HEK293 (cell line): ENCODE measurements at regions not wholly inside any gene's neighbourhood (a gene's known extent, or its start where the extent isn't known, plus 50 kb on each side); places are given as distances from the start of the nearest gene placed in this dataset.
"Not testable (repeated sequence)": the region's sequence is repeated elsewhere in the genome, so short reads cannot be mapped to it uniquely, and the experiment has no call there.

Source experiments
- CTCF ChIA-PET: fragments of 350-600 bp; formaldehyde crosslinking; extraction: SDS; loops from one replicate; lab custom pipeline; 2021; ENCODE audit warnings: antibody characterized with exemption; lab: Yijun Ruan, JAX
- POLR2A ChIA-PET: fragments of 300-600 bp; formaldehyde crosslinking; extraction: SDS; loops from one replicate; lab custom pipeline; 2020; ENCODE audit warnings: antibody characterized with exemption, inconsistent platforms; lab: Yijun Ruan, JAX
- H3K27ac ChIP-seq: fragments of 200-500 bp; sonication (Bioruptor generic); 2 replicates; pipeline ENCODE4 v1.5.1; 2014; ENCODE audit warnings: low read depth, low read length, control low read depth, inconsistent platforms; ENCODE audit errors: extremely low read depth
- H3K36me3 ChIP-seq, 2 experiments: fragments of 200-500 bp in 1 of 2; sonication (Bioruptor generic) in 1 of 2; 1 replicate in 1 of 2; 2 replicates in 1 of 2; pipeline ENCODE4 v1.5.1; 2014 to 2017; ENCODE audit warnings: inconsistent platforms in 2 of 2, low read length in 2 of 2; ENCODE audit not compliant: control insufficient read depth in 2 of 2, insufficient read depth in 1 of 2
- H3K4me1 ChIP-seq: fragments of 200-500 bp; sonication (Bioruptor generic); 2 replicates; pipeline ENCODE4 v1.5.1; 2014; ENCODE audit warnings: mild to moderate bottlenecking, low read length, inconsistent platforms; ENCODE audit not compliant: control insufficient read depth, insufficient read depth
- H3K4me3 ChIP-seq: 2 replicates; pipeline ENCODE4 v1.5.1; 2011; ENCODE audit warnings: low read depth, mild to moderate bottlenecking, control low read depth, low read length, moderate library complexity
- H3K9me3 ChIP-seq: fragments of 200-500 bp; sonication (Bioruptor generic); 2 replicates; pipeline ENCODE4 v1.5.1; 2014; ENCODE audit warnings: low read depth, low read length, inconsistent platforms; ENCODE audit not compliant: control insufficient read depth, insufficient read depth
- GLIS1 ChIP-seq: fragments of 450-650 bp; formaldehyde crosslinking; IDR thresholded peaks from 2 replicates; pipeline ENCODE4 v1.5.1; 2016; ENCODE audit warnings: missing biosample characterization, missing genetic modification characterization
- HOXD13 ChIP-seq: sonication (generic); formaldehyde crosslinking; IDR thresholded peaks from 2 replicates; pipeline ENCODE4 v1.8.0; 2022; ENCODE audit warnings: missing genetic modification reagents, borderline replicate concordance
- IKZF3 ChIP-seq: fragments of 450-650 bp; IDR thresholded peaks from 2 replicates; pipeline ENCODE4 v1.5.0; 2018; ENCODE audit warnings: missing biosample characterization, mild to moderate bottlenecking, missing genetic modification characterization, moderate library complexity
- KLF7 ChIP-seq: fragments of 450-650 bp; formaldehyde crosslinking; IDR thresholded peaks from 2 replicates; pipeline ENCODE4 v1.5.1; 2016; ENCODE audit warnings: missing biosample characterization, missing genetic modification characterization, borderline replicate concordance
- KLF8 ChIP-seq: fragments of 450-650 bp; formaldehyde crosslinking; IDR thresholded peaks from 2 replicates; pipeline ENCODE4 v1.5.1; 2016; ENCODE audit warnings: missing biosample characterization, missing genetic modification characterization
- OVOL3 ChIP-seq: fragments of 450-650 bp; formaldehyde crosslinking; IDR thresholded peaks from 2 replicates; pipeline ENCODE4 v1.5.1; 2016; ENCODE audit warnings: missing biosample characterization, missing genetic modification characterization
- ZBTB17 ChIP-seq: fragments of 450-650 bp; formaldehyde crosslinking; IDR thresholded peaks from 2 replicates; pipeline ENCODE4 v1.5.1; 2016; ENCODE audit warnings: missing biosample characterization, missing genetic modification characterization
- ZBTB20 ChIP-seq: fragments of 450-650 bp; formaldehyde crosslinking; IDR thresholded peaks from 2 replicates; pipeline ENCODE4 v1.5.1; 2016; ENCODE audit warnings: missing biosample characterization, missing genetic modification characterization
- ZBTB7A ChIP-seq: fragments of 450-650 bp; formaldehyde crosslinking; IDR thresholded peaks from 2 replicates; pipeline ENCODE4 v1.5.1; 2016; ENCODE audit warnings: low read depth, missing biosample characterization, missing genetic modification characterization
- ZFP41 ChIP-seq: fragments of 450-650 bp; formaldehyde crosslinking; IDR thresholded peaks from 2 replicates; pipeline ENCODE4 v1.5.1; 2016; ENCODE audit warnings: missing biosample characterization, missing genetic modification characterization, borderline replicate concordance
- ZNF10 ChIP-seq: fragments of 450-650 bp; formaldehyde crosslinking; IDR thresholded peaks from 2 replicates; pipeline ENCODE4 v1.5.1; 2017; ENCODE audit warnings: missing biosample characterization, missing genetic modification characterization
- ZNF138 ChIP-seq: fragments of 450-650 bp; formaldehyde crosslinking; IDR thresholded peaks from 2 replicates; pipeline ENCODE4 v1.5.1; 2016; ENCODE audit warnings: missing biosample characterization, missing genetic modification characterization, borderline replicate concordance
- ZNF221 ChIP-seq: fragments of 450-650 bp; formaldehyde crosslinking; IDR thresholded peaks from 2 replicates; pipeline ENCODE4 v1.5.1; 2017; ENCODE audit warnings: missing biosample characterization, missing genetic modification characterization, borderline replicate concordance
- ZNF239 ChIP-seq: fragments of 450-650 bp; formaldehyde crosslinking; IDR thresholded peaks from 2 replicates; pipeline ENCODE4 v1.5.1; 2016; ENCODE audit warnings: missing biosample characterization, missing genetic modification characterization
- ZNF266 ChIP-seq: fragments of 450-650 bp; formaldehyde crosslinking; IDR thresholded peaks from 2 replicates; pipeline ENCODE4 v1.5.1; 2016; ENCODE audit warnings: missing biosample characterization, missing genetic modification characterization, low read depth
- ZNF350 ChIP-seq: fragments of 450-650 bp; formaldehyde crosslinking; IDR thresholded peaks from 2 replicates; pipeline ENCODE4 v1.5.0; 2017; ENCODE audit warnings: missing biosample characterization, mild to moderate bottlenecking, missing genetic modification characterization
- ZNF449 ChIP-seq: fragments of 450-650 bp; formaldehyde crosslinking; IDR thresholded peaks from 2 replicates; pipeline ENCODE4 v1.5.1; 2017; ENCODE audit warnings: missing biosample characterization, mild to moderate bottlenecking, missing genetic modification characterization, moderate library complexity
- ZNF501 ChIP-seq: fragments of 450-650 bp; formaldehyde crosslinking; IDR thresholded peaks from 2 replicates; pipeline ENCODE4 v1.5.1; 2016; ENCODE audit warnings: missing biosample characterization, missing genetic modification characterization
- ZNF514 ChIP-seq: fragments of 450-650 bp; formaldehyde crosslinking; IDR thresholded peaks from 2 replicates; pipeline ENCODE4 v1.5.1; 2016; ENCODE audit warnings: missing biosample characterization, missing genetic modification characterization
- ZNF544 ChIP-seq: fragments of 450-650 bp; formaldehyde crosslinking; IDR thresholded peaks from 2 replicates; pipeline ENCODE4 v1.5.0; 2017; ENCODE audit warnings: missing biosample characterization, missing genetic modification characterization
- ZNF560 ChIP-seq: fragments of 450-650 bp; formaldehyde crosslinking; IDR thresholded peaks from 2 replicates; pipeline ENCODE4 v1.5.1; 2017; ENCODE audit warnings: missing biosample characterization, missing genetic modification characterization, borderline replicate concordance
- ZNF596 ChIP-seq: fragments of 450-650 bp; IDR thresholded peaks from 2 replicates; pipeline ENCODE4 v1.5.0; 2018; ENCODE audit warnings: missing biosample characterization, mild to moderate bottlenecking, missing genetic modification characterization, moderate library complexity
- ZNF629 ChIP-seq: fragments of 450-650 bp; formaldehyde crosslinking; IDR thresholded peaks from 2 replicates; pipeline ENCODE4 v1.5.1; 2017; ENCODE audit warnings: missing biosample characterization, missing genetic modification characterization
- ZNF645 ChIP-seq: fragments of 450-650 bp; formaldehyde crosslinking; IDR thresholded peaks from 2 replicates; pipeline ENCODE4; 2016; ENCODE audit warnings: missing biosample characterization, missing genetic modification characterization
- ZNF692 ChIP-seq: fragments of 450-650 bp; formaldehyde crosslinking; IDR thresholded peaks from 2 replicates; pipeline ENCODE4 v1.5.1; 2016; ENCODE audit warnings: missing biosample characterization, missing genetic modification characterization
- ZSCAN23 ChIP-seq: fragments of 450-650 bp; formaldehyde crosslinking; IDR thresholded peaks from 2 replicates; pipeline ENCODE4 v1.5.1; 2016; ENCODE audit warnings: missing biosample characterization, missing genetic modification characterization
- ZSCAN5A ChIP-seq: fragments of 450-650 bp; formaldehyde crosslinking; IDR thresholded peaks from 2 replicates; pipeline ENCODE4 v1.5.1; 2016; ENCODE audit warnings: missing biosample characterization, missing genetic modification characterization
- TF ChIP-seq, protein P1 (sequence below): fragments of 450-650 bp; formaldehyde crosslinking; IDR thresholded peaks from 2 replicates; pipeline ENCODE4 v1.5.1; 2016; ENCODE audit warnings: missing biosample characterization, missing genetic modification characterization

DNA sequence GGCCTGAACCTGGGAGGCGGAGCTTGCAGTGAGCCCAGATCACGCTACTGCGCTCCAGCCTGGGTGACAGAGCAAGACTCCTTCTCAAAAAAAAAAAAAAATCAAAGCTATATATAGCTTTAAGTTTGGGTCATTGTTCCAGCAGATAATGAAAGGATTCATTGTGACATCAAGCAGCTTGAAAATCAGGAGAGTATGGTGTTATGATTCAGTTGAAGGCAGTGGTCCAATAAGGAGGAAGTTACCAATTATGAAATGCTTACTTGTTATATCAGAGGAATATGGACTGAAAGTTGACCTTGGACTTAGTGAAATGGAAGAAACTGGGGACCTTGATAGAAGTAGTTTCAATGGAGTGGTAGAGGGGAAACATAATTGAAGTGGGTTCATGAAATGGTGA, 140.4 kb upstream of the MAD2L1 start (continued):
- TF ChIP-seq ZNF596 (tag by site-specific recombination) = no peak
- no peak for TF ChIP-seq ZNF10 (tag by site-specific recombination)
- TF ChIP-seq ZBTB7A (tag by site-specific recombination) = no peak
- no peak for TF ChIP-seq ZNF239 (tag by site-specific recombination)
- TF ChIP-seq ZSCAN5A (tag by site-specific recombination) = no peak
- TF ChIP-seq ZNF645 = no peak
- TF ChIP-seq ZNF449 = no peak
- no peak for TF ChIP-seq ZNF514 (tag by site-specific recombination)
- no peak for TF ChIP-seq ZNF221 (tag by site-specific recombination)

DNA sequence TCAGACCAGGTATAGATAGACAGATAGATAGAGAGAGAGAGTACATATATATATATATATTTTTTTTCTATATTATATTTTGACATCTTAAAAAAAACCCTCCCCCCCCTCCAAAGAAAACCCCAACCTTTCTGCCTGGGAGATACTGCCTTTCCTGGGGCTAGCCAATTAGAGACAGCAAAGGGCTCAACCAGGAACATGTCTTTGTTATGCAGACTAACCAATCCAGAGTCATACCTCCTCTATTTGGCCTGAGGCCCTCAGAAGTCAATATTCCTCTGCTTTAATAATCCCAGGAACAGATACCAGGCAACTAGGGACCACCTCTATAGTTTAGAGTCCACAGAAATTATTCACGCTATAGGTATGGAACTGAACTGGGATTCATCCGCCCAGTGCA, 135.6 kb upstream of the MAD2L1 start:
- CTCF ChIA-PET = interaction anchor here (0.6 kb wide), 1 partner anchor 294 kb away, joined by 3 read pairs; no protein-coding TSS in a partner anchor
- H3K4me1 ChIP-seq = no peaks in the 10 kb centered on the region
- no peak overlapping the region for H3K27ac ChIP-seq
- TF ChIP-seq ZNF560 (no peak), ZSCAN23 (tag by site-specific recombination) (no peak), ZNF501 (tag by site-specific recombination) (no peak), ZNF692 (tag by site-specific recombination) (no peak), ZBTB17 (tag by site-specific recombination) (no peak), ZNF350 (tag by site-specific recombination) (no peak), OVOL3 (tag by site-specific recombination) (no peak), KLF8 (tag by site-specific recombination) (no peak), ZFP41 (tag by site-specific recombination) (no peak), KLF7 (tag by site-specific recombination) (no peak), IKZF3 (tag by site-specific recombination) (no peak), ZNF138 (tag by site-specific recombination) (no peak), ZNF266 (tag by site-specific recombination) (no peak), ZNF544 (tag by site-specific recombination) (no peak), ZNF629 (tag by site-specific recombination) (no peak), GLIS1 (no peak), HOXD13 (no peak), ZBTB20 (no peak)
- TF ChIP-seq, protein P1, sequence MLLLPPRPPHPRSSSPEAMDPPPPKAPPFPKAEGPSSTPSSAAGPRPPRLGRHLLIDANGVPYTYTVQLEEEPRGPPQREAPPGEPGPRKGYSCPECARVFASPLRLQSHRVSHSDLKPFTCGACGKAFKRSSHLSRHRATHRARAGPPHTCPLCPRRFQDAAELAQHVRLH (tag by site-specific recombination) = no peak
- H3K4me3 ChIP-seq = no peak overlapping the region
- POLR2A ChIA-PET = no interaction called here
- no peaks in the 10 kb centered on the region for H3K36me3 ChIP-seq
- H3K9me3 ChIP-seq = no peaks in the 10 kb centered on the region

- H3K36me3 ChIP-seq, H3K9me3 ChIP-seq, H3K27ac ChIP-seq, POLR2A ChIA-PET, H3K4me3 ChIP-seq, CTCF ChIA-PET, H3K4me1 ChIP-seq: not testable (repeated sequence)
Observed at GRCh38 chr4:120200573-120201110, 134.0 kb upstream of the MAD2L1 start.
